ENCODE measurements at regions not wholly inside any gene's neighbourhood (a gene's known extent, or its start where the extent isn't known, plus 50 kb on each side); places are given as distances from the start of the nearest gene placed in this dataset.
A peak's percentile ranks its signal among the peaks of the same experiment; 100 is the strongest.

GRCh38 chr10:55311848-55312635, 511.0 kb upstream of the PCDH15 start:
- peak; percentile 1 for DNase-seq (ENCODE audit: low read depth, low spot score)
- no peak overlapping the region for H3K27ac ChIP-seq

GRCh38 chr10:55310143-55310542, 509.1 kb upstream of the PCDH15 start:
- H3K27ac ChIP-seq: no peak overlapping the region
- no peak for DNase-seq (ENCODE audit: low read depth, low spot score)

GRCh38 chr10:55305285-55305684, 504.3 kb upstream of the PCDH15 start:
- H3K27ac ChIP-seq: no peak overlapping the region
- DNase-seq (ENCODE audit: low read depth, low spot score): no peak

GRCh38 chr10:55287346-55287745, 486.3 kb upstream of the PCDH15 start:
- H3K27ac ChIP-seq: no peak overlapping the region
- DNase-seq (ENCODE audit: low read depth, low spot score): no peak

GRCh38 chr10:55283031-55283430, 482.0 kb upstream of the PCDH15 start:
- no peak for DNase-seq (ENCODE audit: low read depth, low spot score)
- no peak overlapping the region for H3K27ac ChIP-seq

- no peak for DNase-seq (ENCODE audit: low read depth, low spot score)
- H3K27ac ChIP-seq: no peak overlapping the region
These were observed 479.7 kb upstream of the PCDH15 start for GRCh38 chr10:55280696-55281095.

GRCh38 chr10:55277549-55277948, 476.5 kb upstream of the PCDH15 start:
- no peak overlapping the region for H3K27ac ChIP-seq
- DNase-seq (ENCODE audit: low read depth, low spot score): no peak

GRCh38 chr10:55274367-55274766, 473.3 kb upstream of the PCDH15 start:
- no peak overlapping the region for H3K27ac ChIP-seq
- no peak for DNase-seq (ENCODE audit: low read depth, low spot score)

DNA sequence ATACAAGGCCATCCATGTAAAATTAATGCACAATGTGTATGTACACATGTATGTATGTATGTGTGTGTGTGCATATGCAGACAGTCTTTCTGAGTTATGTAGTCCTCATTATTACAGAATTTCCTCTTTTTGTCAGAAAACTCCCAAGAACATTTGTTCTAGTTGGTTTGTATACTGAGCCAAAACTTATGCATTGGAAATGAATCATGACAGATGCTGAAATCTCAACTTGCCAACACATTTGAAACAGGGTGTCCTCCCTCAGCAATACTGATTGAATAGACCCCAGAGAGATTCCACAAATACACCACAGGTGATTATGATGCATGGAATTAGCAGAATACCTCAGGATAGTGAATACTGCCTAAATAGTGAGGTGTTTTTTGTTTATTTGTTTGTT, 472.9 kb upstream of the PCDH15 start:
- DNase-seq (ENCODE audit: low read depth, low spot score): no peak
- H3K27ac ChIP-seq: no peak overlapping the region

- no peak overlapping the region for H3K27ac ChIP-seq
- no peak for DNase-seq (ENCODE audit: low read depth, low spot score)
These were observed 471.9 kb upstream of the PCDH15 start for GRCh38 chr10:55272886-55273285.

DNA sequence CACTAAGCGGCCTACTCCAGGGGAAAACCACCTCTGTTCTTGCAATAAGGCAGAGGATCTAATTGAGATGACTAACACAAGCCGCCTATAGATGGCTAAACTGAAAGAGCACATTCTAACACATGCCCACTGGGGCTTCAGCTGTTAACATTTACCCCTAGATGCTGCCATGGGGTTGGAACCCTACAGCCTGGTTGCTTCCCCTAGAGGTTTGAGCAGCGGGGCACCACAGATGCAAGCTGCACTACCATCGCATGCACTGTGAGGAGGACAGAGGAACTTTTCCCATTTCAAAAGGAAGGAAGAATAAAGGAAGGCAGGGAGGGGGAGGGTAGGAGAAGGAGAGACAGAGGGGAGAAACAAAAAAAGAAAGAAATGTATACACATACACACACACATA, 465.8 kb upstream of the PCDH15 start:
- DNase-seq (ENCODE audit: low read depth, low spot score): no peak
- no peak overlapping the region for H3K27ac ChIP-seq

DNA sequence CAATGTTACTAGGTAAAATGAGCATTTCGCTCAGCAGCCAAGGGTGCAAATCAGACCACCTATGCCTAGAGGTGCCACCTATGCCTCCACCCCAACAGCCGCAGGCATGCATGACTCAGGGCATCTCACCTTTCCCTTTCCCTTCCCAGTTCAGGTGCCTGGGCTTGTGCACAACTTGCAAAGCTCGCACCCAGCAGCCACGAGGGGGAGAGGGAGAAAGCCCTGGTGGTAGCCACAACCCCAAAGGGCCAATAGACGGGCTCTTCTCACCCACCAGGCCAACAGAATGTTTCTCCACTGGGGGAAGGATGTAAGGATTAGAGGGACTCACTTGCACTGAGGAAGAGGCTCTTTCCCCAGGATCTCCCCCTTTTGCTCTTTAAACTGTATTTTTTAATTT, 462.3 kb upstream of the PCDH15 start:
- no peak for DNase-seq (ENCODE audit: low read depth, low spot score)
- no peak overlapping the region for H3K27ac ChIP-seq

GRCh38 chr10:55242544-55242943, 441.5 kb upstream of the PCDH15 start:
- H3K27ac ChIP-seq: no peak overlapping the region
- DNase-seq (ENCODE audit: low read depth, low spot score): no peak

DNA sequence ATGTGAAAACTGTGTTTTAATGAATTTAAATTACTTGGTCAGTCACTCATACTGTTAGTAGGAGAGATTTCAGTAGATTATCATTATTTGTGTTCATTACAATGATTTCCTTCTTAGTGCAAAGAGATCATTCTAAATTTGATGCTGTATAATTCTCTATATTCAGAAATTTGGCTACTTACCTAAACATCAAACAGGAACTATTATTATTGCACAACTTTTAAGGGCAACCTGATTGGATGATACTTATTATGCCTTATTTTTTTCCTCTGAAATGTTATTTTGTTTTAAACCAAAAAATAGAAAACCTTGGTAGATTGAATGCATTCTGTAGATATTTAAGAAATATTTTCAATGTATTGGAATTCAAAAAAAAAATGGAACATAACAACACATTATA, 436.4 kb upstream of the PCDH15 start:
- no peak overlapping the region for H3K27ac ChIP-seq
- DNase-seq (ENCODE audit: low read depth, low spot score): no peak

GRCh38 chr10:55233505-55233904, 432.5 kb upstream of the PCDH15 start:
- DNase-seq (ENCODE audit: low read depth, low spot score): no peak
- no peak overlapping the region for H3K27ac ChIP-seq

GRCh38 chr10:55233090-55233489, 432.1 kb upstream of the PCDH15 start:
- no peak for DNase-seq (ENCODE audit: low read depth, low spot score)
- no peak overlapping the region for H3K27ac ChIP-seq

- DNase-seq (ENCODE audit: low read depth, low spot score): no peak
- no peak overlapping the region for H3K27ac ChIP-seq
These were observed 431.5 kb upstream of the PCDH15 start for GRCh38 chr10:55232553-55232952.

- H3K27ac ChIP-seq: no peak overlapping the region
- no peak for DNase-seq (ENCODE audit: low read depth, low spot score)
These were observed 426.9 kb upstream of the PCDH15 start for GRCh38 chr10:55227967-55228366.

DNA sequence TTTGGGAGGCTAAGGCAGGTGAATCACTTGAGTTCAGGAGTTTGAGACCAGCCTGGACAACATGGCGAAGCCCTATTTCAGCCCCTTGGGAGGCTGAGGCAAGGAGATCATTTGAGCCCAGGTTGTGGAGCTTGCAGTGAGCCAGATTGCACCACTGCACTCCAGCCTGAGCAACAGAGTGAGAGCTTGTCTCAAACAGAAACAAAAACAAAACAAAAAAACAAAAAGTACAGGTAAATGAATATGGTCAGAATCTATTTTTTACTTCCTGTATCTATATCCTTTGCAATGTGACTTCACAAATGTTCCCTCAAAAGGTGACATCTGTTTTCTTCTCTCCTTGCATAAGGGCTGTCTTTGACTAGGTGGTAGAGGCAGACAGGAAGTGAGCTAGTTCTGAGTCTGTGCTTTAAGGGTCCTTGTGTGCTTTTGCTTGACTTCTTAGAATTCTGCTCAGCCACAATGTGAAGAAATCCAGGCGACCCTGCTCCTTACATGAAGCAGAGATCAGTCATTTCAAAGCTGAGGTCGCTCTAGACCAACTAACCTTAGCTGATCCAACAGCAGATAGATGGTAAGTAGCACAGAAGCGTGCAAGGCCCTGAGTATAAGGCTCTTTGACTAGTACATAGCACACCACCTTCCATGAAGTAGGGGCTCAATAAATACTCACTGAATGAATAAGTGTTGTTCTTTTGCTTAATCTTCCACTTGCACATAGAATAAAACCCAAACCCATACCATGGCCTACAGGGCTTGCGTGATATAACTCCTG, 423.2 kb upstream of the PCDH15 start:
- DNase-seq (ENCODE audit: low read depth, low spot score): no peak
- no peak overlapping the region for H3K27ac ChIP-seq

- no peak for DNase-seq (ENCODE audit: low read depth, low spot score)
- H3K27ac ChIP-seq: no peak overlapping the region
These were observed 422.3 kb upstream of the PCDH15 start for GRCh38 chr10:55223352-55223751.

DNA sequence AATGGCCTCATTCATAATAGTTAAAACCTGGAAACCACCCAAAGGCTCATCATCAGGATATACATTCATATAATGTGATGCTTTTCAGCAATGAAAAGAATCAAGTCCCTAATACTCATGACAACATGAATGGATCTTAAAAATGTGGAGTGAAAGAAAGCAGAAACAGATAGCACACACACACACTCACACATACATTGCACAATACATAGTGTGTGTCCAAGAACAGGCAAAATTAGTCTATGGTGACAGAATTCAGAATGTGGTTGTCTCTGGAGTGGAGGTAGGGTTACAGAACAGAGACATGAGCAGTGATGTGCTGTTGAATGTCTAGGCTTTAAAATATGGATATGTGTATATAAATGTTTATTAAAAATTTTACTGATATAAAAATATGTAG, 419.9 kb upstream of the PCDH15 start:
- DNase-seq (ENCODE audit: low read depth, low spot score): no peak
- no peak overlapping the region for H3K27ac ChIP-seq

- DNase-seq (ENCODE audit: low read depth, low spot score): no peak
- H3K27ac ChIP-seq: no peak overlapping the region
These were observed 414.7 kb upstream of the PCDH15 start for GRCh38 chr10:55215699-55216098.

All from epithelial cell of prostate (primary cell).